HS-27A (cell line): ENCODE measurements at regions not wholly inside any gene's neighbourhood (a gene's known extent, or its start where the extent isn't known, plus 50 kb on each side); places are given as distances from the start of the nearest gene placed in this dataset.
"Not testable (repeated sequence)": the region's sequence is repeated elsewhere in the genome, so short reads cannot be mapped to it uniquely, and the experiment has no call there.

ENCODE experiments used
- DNase-seq: peaks from one replicate; pipeline ENCODE4 v3.0.0-alpha.2; 2012; ENCODE audit warnings: low read depth, missing footprints

DNA sequence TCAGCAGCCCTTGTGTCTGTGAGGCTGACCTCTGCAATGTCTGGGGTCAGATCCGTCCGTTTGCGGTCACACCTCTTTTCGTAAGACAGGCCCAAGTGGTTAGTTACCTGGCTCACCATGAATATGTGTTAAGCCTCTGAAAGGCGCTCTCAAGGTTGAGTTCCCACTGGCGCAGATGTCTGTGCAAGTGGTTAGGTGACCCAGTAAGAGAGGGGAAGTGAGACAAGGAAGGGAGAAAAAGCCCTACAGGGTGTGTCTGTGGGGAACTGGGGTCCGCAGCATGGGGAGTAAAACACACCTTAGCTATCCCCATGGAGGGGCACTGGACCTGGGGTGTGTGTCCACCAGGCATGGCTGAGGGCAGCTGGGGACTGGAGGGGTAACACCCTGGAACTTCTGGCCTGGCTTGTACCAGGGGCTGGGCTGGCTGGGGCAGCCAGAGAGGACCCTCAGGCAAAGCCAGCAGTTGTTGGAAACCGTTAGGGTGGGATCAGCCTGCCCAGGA, 391.6 kb upstream of the PROK2 start:
- no peak for DNase-seq

DNA sequence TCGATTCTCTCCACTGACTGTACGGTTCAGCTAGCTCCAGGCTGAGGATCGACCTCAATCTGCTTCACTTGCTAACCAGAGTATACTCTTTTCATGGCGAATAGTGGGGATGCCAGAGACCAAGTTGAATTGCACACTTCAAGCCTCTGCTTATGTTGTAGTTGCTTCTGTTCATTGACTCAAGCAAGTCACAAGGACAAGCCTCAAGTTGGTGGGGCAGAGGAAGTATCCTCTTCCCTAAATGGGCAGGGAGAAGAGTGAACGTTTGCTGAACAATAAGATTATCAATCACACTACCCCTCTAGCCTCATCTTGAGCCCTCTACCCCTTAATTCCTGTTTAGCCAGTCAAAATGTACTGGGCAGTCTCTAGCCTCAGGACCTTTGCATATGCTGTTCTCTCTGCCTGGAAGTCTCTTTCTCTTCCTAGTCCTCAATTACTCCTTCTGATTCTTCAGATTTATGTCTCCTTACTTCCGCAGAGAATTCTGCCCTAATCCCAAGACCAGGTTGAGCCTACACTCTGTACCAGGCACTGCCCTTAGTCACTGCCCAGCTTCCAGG, 390.4 kb upstream of the PROK2 start:
- no peak for DNase-seq

GRCh38 chr3:72174890-72175289, 389.9 kb upstream of the PROK2 start:
- no peak for DNase-seq

- DNase-seq, result no peak
These were observed 389.1 kb upstream of the PROK2 start for GRCh38 chr3:72174040-72174439.

DNA sequence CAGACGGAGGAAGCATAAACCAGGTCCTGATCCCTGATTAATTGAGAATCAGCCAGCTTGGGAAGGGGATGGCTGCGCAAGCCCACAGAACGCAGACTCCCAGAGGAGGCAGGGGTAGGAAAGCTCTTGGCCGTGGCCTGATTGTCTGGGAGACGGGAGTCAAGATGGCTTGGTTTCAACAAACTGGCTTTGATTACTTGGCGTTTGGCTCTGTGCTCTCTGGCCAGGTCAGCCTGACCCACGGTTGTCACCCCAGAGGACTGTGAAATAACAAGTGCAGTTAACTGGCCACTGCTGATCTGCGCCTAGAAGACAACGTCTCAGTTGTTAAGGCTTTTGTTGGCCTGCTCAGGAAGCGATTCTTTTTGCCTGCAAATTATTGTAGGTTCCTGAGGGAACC, 387.0 kb upstream of the PROK2 start:
- DNase-seq, result no peak

GRCh38 chr3:72171463-72171881, 386.5 kb upstream of the PROK2 start:
- no peak for DNase-seq

DNA sequence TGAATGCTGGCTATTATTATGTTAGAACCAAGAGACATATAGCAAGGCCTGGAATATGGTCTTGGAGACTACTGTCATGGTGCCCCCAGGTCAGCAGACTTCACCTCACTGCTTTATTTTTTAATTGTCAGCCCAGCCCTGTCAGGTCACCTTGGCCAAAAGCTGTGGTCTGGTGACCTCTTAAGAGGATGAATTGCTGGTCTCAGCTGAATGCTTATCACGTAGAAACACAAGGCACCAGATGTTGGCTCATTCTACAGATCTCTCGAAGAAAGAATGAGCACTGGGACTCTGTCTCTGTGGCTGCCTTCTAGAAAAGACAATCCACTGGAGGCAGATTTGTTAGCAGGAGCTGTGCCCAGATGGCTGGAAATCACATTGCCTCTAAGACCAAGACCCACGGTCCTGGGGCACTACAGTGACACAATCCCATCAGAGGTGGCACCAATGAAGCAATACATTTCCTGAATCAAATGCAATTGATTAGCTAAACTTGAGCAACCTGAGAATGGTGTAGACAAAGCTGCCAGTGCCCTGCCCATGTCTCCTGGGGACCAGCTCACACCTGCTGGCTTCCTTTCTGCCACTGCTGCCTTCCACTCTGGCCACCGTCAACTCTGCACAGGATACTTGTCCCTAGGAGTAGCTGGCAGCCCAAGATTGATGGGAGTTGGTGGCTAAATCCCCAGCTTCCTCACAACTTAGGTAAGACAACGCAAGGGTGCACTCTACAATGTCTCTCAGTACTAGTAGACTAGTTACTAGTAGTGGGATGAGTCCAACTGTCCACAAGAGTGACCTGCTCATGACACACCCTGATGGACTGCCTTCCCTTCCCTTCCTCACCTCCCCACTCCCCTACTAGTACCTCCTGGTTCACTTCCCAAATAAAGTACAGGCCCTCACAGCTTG, 384.9 kb upstream of the PROK2 start:
- no peak for DNase-seq

DNA sequence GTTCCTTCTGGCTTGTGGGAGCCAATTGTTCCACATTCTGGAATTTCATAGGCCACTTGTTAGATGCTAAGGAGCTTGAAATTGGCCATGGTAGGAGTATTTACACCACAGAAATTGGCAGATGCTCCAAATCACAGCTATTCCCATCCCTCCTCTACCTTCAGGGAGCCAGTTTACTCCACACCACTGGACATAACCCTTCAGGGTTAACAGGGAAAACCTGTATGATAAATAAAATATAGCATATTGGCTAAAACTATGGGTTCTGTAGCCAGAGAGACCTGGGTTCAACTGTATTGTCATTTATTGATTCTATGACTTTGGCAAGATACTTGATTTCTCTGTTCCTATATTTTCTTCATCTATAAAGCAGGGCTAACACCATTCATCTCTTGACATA, 384.2 kb upstream of the PROK2 start:
- DNase-seq, result no peak

GRCh38 chr3:72165808-72166207, 380.9 kb upstream of the PROK2 start:
- DNase-seq, result no peak

DNA sequence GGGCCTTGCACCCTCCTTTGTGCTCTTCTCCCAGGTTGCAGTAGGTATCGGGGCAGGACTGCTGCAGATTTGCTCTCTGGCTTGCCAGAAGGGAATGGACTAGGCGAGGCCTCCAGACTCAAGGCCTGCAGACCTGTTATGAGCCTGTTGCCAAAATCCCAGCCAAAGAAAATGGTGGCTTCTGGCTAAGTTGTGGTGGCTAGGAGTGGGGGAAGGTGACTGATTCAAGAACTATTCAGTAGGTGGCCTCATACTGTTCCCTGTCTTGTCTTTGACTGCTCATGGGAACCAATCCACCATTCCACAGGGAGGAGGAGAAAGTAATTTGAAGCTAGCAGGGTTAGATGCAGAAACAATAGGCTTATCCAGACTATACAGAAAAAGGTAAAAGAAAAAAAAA, 380.4 kb upstream of the PROK2 start:
- no peak for DNase-seq

- no peak for DNase-seq
These were observed 379.7 kb upstream of the PROK2 start for GRCh38 chr3:72164635-72164978.

DNA sequence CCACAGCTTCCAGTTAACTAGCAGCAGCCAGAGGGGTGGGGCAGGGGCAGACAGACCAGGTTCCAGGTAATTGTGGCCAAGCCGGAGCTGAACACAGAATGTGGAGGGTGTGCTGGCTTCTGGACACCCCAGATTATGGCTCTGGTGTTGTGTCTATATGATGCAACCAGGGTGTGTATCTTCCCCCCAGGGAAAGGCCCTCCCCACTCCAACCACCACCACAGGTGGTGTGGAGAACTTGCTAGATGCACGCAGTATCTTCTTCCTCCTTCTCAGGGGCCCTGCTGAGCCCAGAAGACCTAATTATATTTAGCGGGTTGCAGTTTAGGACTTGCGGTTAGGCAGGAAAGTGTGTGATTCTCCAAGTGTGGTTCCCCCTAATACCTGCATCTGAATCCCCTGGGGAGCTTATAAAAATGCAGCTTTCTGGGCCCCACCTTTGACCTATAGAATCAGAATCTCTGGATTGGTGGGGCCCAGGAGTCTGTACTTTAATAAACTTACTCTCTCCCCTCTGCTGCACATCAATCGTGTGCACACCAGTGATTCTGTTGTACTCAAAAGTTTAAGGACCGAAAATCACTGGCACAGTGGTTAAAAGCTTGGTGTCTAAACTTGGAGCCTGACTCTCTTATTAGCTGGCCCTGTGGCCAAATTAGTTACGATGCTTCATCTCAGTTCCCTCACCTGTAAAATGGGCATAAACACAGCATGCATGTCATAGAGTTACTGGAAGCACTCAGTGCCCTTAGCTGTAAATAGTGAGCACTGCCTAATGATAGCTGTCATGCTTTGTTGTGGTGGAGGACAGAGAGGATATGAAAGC, 379.1 kb upstream of the PROK2 start:
- DNase-seq, result no peak

DNA sequence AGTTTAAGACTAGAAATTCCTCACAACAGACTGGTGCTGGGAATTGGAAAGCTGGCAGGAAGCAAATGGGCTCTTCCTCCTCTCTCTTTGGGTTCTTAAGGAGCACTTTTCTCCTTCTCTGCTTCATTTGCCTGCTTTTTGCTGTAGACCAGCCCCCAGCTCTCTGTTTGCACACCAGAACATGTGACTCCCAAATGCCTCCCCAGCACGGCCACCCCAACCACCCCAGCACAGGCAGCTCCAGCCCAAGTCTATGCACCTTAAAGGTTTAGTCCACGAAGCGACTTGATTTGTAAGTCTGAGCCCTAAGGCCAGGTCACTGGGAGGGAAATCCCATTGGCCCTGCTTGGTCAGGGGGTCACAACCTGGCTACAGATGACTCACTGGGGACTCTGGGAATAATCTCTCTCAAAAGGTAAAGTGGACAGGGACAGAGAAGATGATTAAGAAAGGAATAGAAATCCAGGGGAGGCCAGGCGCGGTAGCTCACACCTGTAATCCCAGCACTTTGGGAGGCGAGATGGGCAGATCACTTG, 377.8 kb upstream of the PROK2 start:
- DNase-seq, result no peak

DNA sequence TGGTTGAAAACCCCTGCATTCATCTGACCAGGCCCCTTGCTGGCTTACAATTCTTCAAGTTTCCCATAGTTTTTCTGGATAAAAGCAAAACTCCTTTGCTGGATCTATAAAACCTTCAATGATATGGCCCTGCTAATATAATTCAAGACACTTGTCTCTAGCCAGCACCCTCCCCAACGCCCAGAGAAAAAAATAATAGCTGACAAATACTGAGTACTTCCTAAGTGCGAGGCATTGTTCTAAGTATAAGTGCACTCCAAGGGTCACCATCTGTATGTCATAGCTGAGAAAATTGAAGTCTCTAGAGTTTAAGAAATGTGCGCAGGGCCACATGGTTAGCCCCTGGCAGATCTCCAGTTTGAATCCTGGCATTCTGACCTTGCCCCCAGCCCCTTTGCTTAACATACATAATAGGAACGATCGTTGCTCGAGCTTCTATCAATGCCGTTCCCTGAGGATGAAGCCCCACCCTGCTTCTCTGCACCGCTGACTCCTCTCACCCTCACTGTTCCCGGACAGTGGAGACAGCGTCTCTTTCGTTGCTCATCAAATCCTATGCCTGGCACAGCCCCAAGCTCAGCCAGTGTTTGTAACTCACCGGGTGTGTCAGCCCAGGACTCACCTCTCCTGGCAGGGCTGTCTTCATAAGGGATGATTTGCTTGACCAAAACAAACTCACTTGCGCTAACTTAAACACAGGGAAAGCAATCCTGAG, 377.1 kb upstream of the PROK2 start:
- DNase-seq, result no peak

GRCh38 chr3:72161285-72161684, 376.3 kb upstream of the PROK2 start:
- DNase-seq, result not testable (repeated sequence)

GRCh38 chr3:72160351-72160750, 375.4 kb upstream of the PROK2 start:
- DNase-seq, result no peak

- no peak for DNase-seq
These were observed 374.5 kb upstream of the PROK2 start for GRCh38 chr3:72159487-72159886.

DNA sequence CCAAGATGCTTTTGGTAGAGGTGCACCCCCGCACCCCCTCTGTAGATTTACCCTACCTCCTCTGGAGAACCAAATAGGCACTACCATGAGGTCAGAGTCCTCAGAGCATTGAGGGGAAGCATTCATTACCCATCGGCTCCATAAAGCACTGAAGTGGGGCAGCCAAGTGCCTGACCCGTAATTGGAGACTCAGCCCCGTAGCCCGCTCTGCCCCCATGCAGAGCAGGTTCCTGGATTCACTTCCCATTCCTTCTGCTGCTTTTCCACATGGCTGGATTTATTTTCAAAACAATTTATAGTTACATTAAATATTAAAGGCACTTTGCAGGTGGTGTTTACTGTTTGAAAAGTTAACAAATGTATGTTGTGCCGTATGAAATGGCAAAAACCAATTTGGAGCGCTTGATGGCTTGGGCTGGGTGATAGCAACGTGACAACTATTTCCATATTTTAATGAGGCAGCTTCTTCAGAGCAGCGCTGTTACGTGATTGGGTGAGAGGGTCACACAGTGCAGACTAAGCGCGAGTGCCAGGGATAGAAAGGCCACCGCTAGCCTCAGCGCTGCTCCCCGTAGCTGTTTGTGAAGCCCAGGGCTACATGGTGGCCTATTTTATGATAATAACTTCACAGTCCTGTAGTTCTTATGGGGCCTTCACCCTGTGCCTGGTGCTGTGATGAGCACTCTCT, 373.8 kb upstream of the PROK2 start:
- DNase-seq, result no peak

DNA sequence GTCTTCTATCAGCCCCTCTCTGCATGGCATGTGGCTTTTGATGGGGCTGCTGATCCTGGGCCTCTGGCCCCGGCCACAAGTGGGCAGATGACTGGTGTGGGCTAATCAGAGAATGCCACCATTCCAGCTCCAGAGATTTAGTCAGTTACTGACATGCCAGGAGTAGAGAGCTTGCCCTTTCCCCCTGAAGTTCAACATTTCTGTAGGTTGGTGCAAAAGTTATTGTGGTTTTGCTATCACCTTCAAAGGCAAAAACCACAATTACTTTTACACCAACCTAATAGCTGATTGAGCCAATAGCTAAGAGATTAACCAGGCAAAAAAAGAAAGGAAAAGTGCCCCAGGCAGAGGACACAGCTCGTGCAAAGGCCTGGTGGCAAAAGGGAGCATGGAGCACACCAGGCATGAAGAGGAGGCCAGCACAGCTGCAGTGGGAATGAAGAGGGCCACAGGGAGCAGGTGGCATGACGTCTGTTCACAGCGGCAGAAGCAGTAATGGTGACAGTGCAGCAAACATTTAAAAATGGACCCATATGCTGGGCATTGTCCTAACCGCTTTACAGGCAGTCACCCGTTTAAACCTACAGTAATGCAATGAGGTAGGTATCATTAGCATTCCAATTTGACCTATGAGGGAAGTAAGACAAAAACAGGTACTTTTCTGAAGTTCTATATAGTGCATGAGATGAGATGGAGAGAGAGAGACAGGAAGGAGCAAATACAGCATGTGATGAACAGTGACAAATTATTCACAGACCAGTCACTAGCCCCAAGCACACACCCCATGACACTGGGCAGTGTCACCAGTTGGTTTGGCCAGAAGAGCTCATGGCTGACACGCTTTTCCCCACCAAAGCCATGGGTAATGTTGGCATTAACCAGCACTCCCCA, 373.0 kb upstream of the PROK2 start:
- DNase-seq, result no peak

- DNase-seq, result peak; percentile 78
These were observed 370.6 kb upstream of the PROK2 start for GRCh38 chr3:72155391-72156064.
